Uterus (tissue), 2 donors: ENCODE measurements at regions not wholly inside any gene's neighbourhood (a gene's known extent, or its start where the extent isn't known, plus 50 kb on each side); places are given as distances from the start of the nearest gene placed in this dataset.

Experiments used
- POLR2A ChIP-seq, 2 donors: fragments of 450-650 bp; IDR thresholded peaks; one replicate each; pipeline ENCODE4 v1.6.1; 2016; ENCODE audit warnings: antibody characterized with exemption in 2 of 2, mild to moderate bottlenecking in 1 of 2, moderate library complexity in 1 of 2
- TF ChIP-seq, protein P1 (sequence below), 4 experiments: fragments of 200-600 bp in 2 of 4; fragments of 450-650 bp in 2 of 4; sonication (generic) in 2 of 4; IDR thresholded peaks; one replicate each; pipeline ENCODE4 v1.5.1; 2016 to 2019; ENCODE audit warnings: antibody characterized with exemption in 4 of 4, mild to moderate bottlenecking in 2 of 4, moderate library complexity in 1 of 4

GRCh38 chr5:144566747-144567420 is 396.2 kb downstream of the KCTD16 start:
- TF ChIP-seq, protein P1, sequence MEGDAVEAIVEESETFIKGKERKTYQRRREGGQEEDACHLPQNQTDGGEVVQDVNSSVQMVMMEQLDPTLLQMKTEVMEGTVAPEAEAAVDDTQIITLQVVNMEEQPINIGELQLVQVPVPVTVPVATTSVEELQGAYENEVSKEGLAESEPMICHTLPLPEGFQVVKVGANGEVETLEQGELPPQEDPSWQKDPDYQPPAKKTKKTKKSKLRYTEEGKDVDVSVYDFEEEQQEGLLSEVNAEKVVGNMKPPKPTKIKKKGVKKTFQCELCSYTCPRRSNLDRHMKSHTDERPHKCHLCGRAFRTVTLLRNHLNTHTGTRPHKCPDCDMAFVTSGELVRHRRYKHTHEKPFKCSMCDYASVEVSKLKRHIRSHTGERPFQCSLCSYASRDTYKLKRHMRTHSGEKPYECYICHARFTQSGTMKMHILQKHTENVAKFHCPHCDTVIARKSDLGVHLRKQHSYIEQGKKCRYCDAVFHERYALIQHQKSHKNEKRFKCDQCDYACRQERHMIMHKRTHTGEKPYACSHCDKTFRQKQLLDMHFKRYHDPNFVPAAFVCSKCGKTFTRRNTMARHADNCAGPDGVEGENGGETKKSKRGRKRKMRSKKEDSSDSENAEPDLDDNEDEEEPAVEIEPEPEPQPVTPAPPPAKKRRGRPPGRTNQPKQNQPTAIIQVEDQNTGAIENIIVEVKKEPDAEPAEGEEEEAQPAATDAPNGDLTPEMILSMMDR (IDR thresholded peaks at IDR 0.05), result no peak
- no peak for TF ChIP-seq POLR2A (IDR thresholded peaks at IDR 0.05)
